ENCODE measurements at regions not wholly inside any gene's neighbourhood (a gene's known extent, or its start where the extent isn't known, plus 50 kb on each side); places are given as distances from the start of the nearest gene placed in this dataset.

DNA sequence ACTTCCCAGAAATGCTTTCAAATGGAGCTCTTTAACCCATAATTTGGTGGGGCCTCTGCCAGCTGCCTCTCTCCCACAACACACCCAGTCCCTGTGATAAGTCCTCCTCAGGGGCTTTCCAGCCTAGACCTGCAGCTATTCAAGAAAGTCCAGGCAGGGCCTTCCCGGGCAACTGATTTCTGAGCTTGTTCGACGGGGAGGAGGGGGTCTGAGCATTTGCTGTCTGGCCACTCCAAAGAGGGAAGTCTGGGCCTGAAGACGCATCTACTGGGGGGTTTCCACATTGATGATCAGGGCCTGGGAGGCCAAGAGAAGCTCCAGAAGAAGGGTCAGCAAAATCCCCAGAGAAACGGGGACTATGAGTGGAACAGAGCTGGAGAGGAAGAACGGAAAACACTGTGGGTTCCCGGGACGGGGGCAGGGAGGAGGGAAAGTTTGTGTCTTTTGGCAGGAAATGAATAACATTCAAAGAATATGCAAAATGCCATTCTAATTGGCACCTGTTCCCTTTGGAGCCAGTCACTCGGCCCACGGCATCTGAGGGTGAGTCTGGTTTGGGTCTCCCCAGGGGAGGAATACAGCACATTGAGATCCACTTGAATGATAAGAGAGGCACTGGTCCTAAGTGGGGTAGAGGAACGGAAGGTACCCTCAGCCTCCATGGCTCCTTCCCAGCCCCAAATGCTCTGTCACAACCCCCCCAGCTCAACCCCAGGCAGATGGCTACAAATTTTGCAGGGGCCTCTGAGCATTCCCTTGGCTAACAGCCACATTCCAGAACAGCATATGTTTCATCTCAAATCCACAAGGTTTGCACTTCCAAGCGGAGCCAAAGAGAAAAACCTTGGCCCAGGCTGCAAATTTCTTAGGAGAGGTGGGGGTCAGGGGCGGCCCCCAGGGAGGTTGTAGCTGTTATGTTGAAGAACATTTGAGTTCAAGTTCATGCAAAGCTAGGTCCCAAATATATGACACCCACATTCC is 72.0 kb downstream of the RPUSD4 start:
- H4K91ac ChIP-seq (ENCODE audit: insufficient read depth, low read depth, low read length) = no peak overlapping the region
- ATAC-seq (ENCODE audit: low read depth) (peak; percentile 10; the same call in 1 of the 2 replicates), DNase-seq (peak; percentile 53)
- H4K8ac ChIP-seq (ENCODE audit: low read depth in 2 of 2, low read length in 2 of 2) = no peak overlapping the region
- POLR2A ChIA-PET (ENCODE audit: unreplicated experiment) = no interaction called here
- 53% methylated on average over 3 of the region's 13 CpGs; no CpG with 5 or more reads in 1 of the 2 experiments for WGBS, 2 experiments (ENCODE audit: extremely low coverage in 2 of 2, insufficient read length in 1 of 2)
- H3K4ac ChIP-seq (ENCODE audit: low read depth, low read length) = no peak overlapping the region
- no peak overlapping the region for H2AK9ac ChIP-seq (replicated peaks; ENCODE audit: low read depth, low read length, poor library complexity)
- no peak overlapping the region for H3K18ac ChIP-seq (ENCODE audit: low read depth, low read length)
- peaks cover 71% of the 10 kb centered on the region for H3K27me3 ChIP-seq (ENCODE audit: control insufficient read depth, insufficient read depth, low read length)
- BruUV-seq (replicated peaks) = no TSS peak
- no peak overlapping the region for H2AFZ ChIP-seq (replicated peaks; ENCODE audit: low read length, poor library complexity)
- H3K36me3 ChIP-seq (ENCODE audit: control insufficient read depth, insufficient read depth, low read length) = no peaks in the 10 kb centered on the region
- 0 out of 2 replicates have a peak, but pooled peaks cover 3% of the 10 kb centered on the region for H4K20me1 ChIP-seq (ENCODE audit: insufficient read depth, low read length)
- H3K56ac ChIP-seq (ENCODE audit: extremely low read depth, insufficient read depth, low read length) = no peak overlapping the region
- in situ Hi-C loops (cut with MboI; ENCODE audit: low sequenced_read_pairs) = no loop called here
- H3K9me1 ChIP-seq (ENCODE audit: insufficient read depth, low read length) = no peaks in the 10 kb centered on the region
- intact Hi-C loops (cut with micrococcal nuclease) = no loop called here
- no peak overlapping the region for H3K9ac ChIP-seq (ENCODE audit: low read depth, low read length)
- dilution Hi-C loops (cut with HindIII; ENCODE audit: low sequenced_read_pairs, unreplicated experiment) = no loop called here
- no peak overlapping the region; the same call in 1 of the 2 replicates for H3K4me2 ChIP-seq (ENCODE audit: low read depth, low read length)
- no peak overlapping the region for H2AK5ac ChIP-seq (ENCODE audit: low read depth, low read length)
- no peak overlapping the region for H2BK120ac ChIP-seq (ENCODE audit: low read depth, low read length)
- no peak overlapping the region for H3K27ac ChIP-seq (ENCODE audit: insufficient read depth, low read length)
- CTCF ChIA-PET = interaction anchor here (0.6 kb wide), 1 partner anchor 18 kb away, joined by 5 read pairs; no protein-coding TSS in a partner anchor
- H2BK15ac ChIP-seq (ENCODE audit: low read depth, low read length) = no peak overlapping the region
- H2BK5ac ChIP-seq (ENCODE audit: low read depth, low read length, poor library complexity, severe bottlenecking) = no peak overlapping the region
- H4K5ac ChIP-seq (ENCODE audit: low read depth, low read length) = no peak overlapping the region
- H3K4me1 ChIP-seq (ENCODE audit: control insufficient read depth, insufficient read depth, low read length) = peaks cover 18% of the 10 kb centered on the region; the same call in 1 of the 2 replicates
- TF ChIP-seq RCOR1 (IDR thresholded peaks at IDR 0.05; ENCODE audit: insufficient replicate concordance, low read length) = no peak
- TF ChIP-seq POLR2A (IDR thresholded peaks at IDR 0.05; ENCODE audit: low read depth, low read length) = no peak
- no peak for TF ChIP-seq CHD1 (IDR thresholded peaks at IDR 0.05; ENCODE audit: low read depth, low read length)
- TF ChIP-seq FOS (IDR thresholded peaks at IDR 0.05; ENCODE audit: low read depth, low read length) = no peak
- no peak overlapping the region for H3K4me3 ChIP-seq (ENCODE audit: insufficient read depth, low read depth, low read length)
- H3K14ac ChIP-seq (replicated peaks; ENCODE audit: low read depth, low read length) = no peak overlapping the region
- H3K9me3 ChIP-seq (ENCODE audit: control insufficient read depth, insufficient read depth, low read length) = no peaks in the 10 kb centered on the region
- no peak overlapping the region; the same call in 1 of the 2 replicates for H2BK20ac ChIP-seq (ENCODE audit: low read depth, low read length)
- H3K79me1 ChIP-seq (ENCODE audit: low read depth in 1 of 2, low read length in 2 of 2) = no peaks in the 10 kb centered on the region
- no peak overlapping the region for H3K23ac ChIP-seq (ENCODE audit: low read depth, low read length)
